GM12864 (cell line): ENCODE measurements at regions not wholly inside any gene's neighbourhood (a gene's known extent, or its start where the extent isn't known, plus 50 kb on each side); places are given as distances from the start of the nearest gene placed in this dataset.
A peak's percentile ranks its signal among the peaks of the same experiment; 100 is the strongest.

Source experiments
- DNase-seq: peaks from one replicate; pipeline ENCODE4 v3.0.0-alpha.2; 2011; ENCODE audit warnings: low read depth
- H3K4me3 ChIP-seq: 2 replicates; pipeline ENCODE4 v1.5.1; 2011; ENCODE audit warnings: mild to moderate bottlenecking, low read depth, low read length, control low read depth
- CTCF ChIP-seq: IDR thresholded peaks from 2 replicates; pipeline ENCODE4 v1.5.1; 2011; ENCODE audit warnings: low read depth, mild to moderate bottlenecking, moderate library complexity, low read length, control low read depth, inconsistent platforms; ENCODE audit errors: missing control alignments

GRCh38 chr1:11358984-11359383 is 86.0 kb downstream of the UBIAD1 start:
- no peak for DNase-seq
- no peak overlapping the region for H3K4me3 ChIP-seq
- TF ChIP-seq CTCF, result no peak

- no peak for DNase-seq
- H3K4me3 ChIP-seq, result no peak overlapping the region
Observed at GRCh38 chr1:11362547-11363021, 89.6 kb downstream of the UBIAD1 start.

GRCh38 chr1:11364170-11364569 is 91.2 kb downstream of the UBIAD1 start:
- TF ChIP-seq CTCF, result peak; percentile 44
- no peak for DNase-seq
- no peak overlapping the region for H3K4me3 ChIP-seq

More at GRCh38 chr1:11362547-11363021, 89.6 kb downstream of the UBIAD1 start:
- TF ChIP-seq CTCF, result no peak

- TF ChIP-seq CTCF, result no peak
- DNase-seq, result no peak
- no peak overlapping the region for H3K4me3 ChIP-seq
Observed at GRCh38 chr1:11365744-11366387, 92.9 kb downstream of the UBIAD1 start.

GRCh38 chr1:11373029-11373894 is 100.3 kb downstream of the UBIAD1 start:
- no peak overlapping the region for H3K4me3 ChIP-seq
- no peak for DNase-seq
- no peak for TF ChIP-seq CTCF

GRCh38 chr1:11373895-11374747 is 101.1 kb downstream of the UBIAD1 start:
- TF ChIP-seq CTCF, result no peak
- no peak for DNase-seq
- no peak overlapping the region for H3K4me3 ChIP-seq
